Endothelial cell of umbilical vein (primary cell): ENCODE measurements at regions not wholly inside any gene's neighbourhood (a gene's known extent, or its start where the extent isn't known, plus 50 kb on each side); places are given as distances from the start of the nearest gene placed in this dataset.

ENCODE experiments used
- CTCF ChIP-seq, 2 donors: IDR thresholded peaks; 1 replicate in 1 of 2; 2 replicates in 1 of 2; pipeline ENCODE4 v1.5.1; 2011; ENCODE audit warnings: low read length in 2 of 2, mild to moderate bottlenecking in 2 of 2, moderate library complexity in 2 of 2, control low read depth in 1 of 2, inconsistent platforms in 1 of 2, low read depth in 1 of 2; ENCODE audit not compliant: insufficient read depth in 1 of 2; ENCODE audit errors: extremely low read depth in 1 of 2
- EZH2 ChIP-seq: IDR thresholded peaks from 2 replicates; pipeline ENCODE4 v1.6.1; 2012; ENCODE audit warnings: borderline replicate concordance, low read depth, mild to moderate bottlenecking, moderate library complexity, low read length, inconsistent platforms; ENCODE audit not compliant: severe bottlenecking
- FOS ChIP-seq: IDR thresholded peaks from 2 replicates; pipeline ENCODE4 v1.6.1; 2011; ENCODE audit warnings: mild to moderate bottlenecking, low read length, moderate library complexity, borderline replicate concordance; ENCODE audit not compliant: insufficient read depth
- JUN ChIP-seq: IDR thresholded peaks from 2 replicates; pipeline ENCODE4 v1.6.1; 2011; ENCODE audit warnings: borderline replicate concordance, low read depth; ENCODE audit not compliant: insufficient read length, insufficient read depth
- MAX ChIP-seq: IDR thresholded peaks from 2 replicates; pipeline ENCODE4 v1.6.1; 2011; ENCODE audit not compliant: insufficient read depth, insufficient read length
- MYC ChIP-seq: IDR thresholded peaks from one replicate; pipeline ENCODE4 v1.6.1; 2011; ENCODE audit warnings: mild to moderate bottlenecking, low read depth, low read length
- POLR2A ChIP-seq: IDR thresholded peaks from 2 replicates; pipeline ENCODE4 v1.6.1; 2012; ENCODE audit warnings: low read depth, mild to moderate bottlenecking, control low read depth, low read length
- POLR2AphosphoS5 ChIP-seq: IDR thresholded peaks from 2 replicates; pipeline ENCODE4 v1.6.1; 2012; ENCODE audit warnings: low read depth, mild to moderate bottlenecking, control low read depth, low read length, moderate library complexity; ENCODE audit not compliant: insufficient read depth

- no peak for TF ChIP-seq CTCF (IDR thresholded peaks at IDR 0.05; ENCODE audit: extremely low read depth in 1 of 2, insufficient read depth in 1 of 2, low read depth in 1 of 2, low read length in 2 of 2)
- no peak for TF ChIP-seq POLR2A
- TF ChIP-seq EZH2: no peak
- TF ChIP-seq MYC: no peak
- TF ChIP-seq POLR2AphosphoS5: no peak
- no peak for TF ChIP-seq FOS
- TF ChIP-seq MAX: no peak
- no peak for TF ChIP-seq JUN
Measured at GRCh38 chr4:148717988-148718387, 275.8 kb upstream of the NR3C2 start.
